Panc1 (cell line): ENCODE measurements at regions not wholly inside any gene's neighbourhood (a gene's known extent, or its start where the extent isn't known, plus 50 kb on each side); places are given as distances from the start of the nearest gene placed in this dataset.

Experiments used
- POLR2AphosphoS5 ChIP-seq: IDR thresholded peaks from 2 replicates; pipeline ENCODE4 v1.6.1; 2012; ENCODE audit warnings: mild to moderate bottlenecking, low read depth, low read length, moderate library complexity
- SIN3A ChIP-seq: IDR thresholded peaks from 2 replicates; pipeline ENCODE4 v1.6.1; 2012; ENCODE audit warnings: low read depth, mild to moderate bottlenecking, low read length, moderate library complexity, borderline replicate concordance; ENCODE audit not compliant: insufficient read depth
- TCF7L2 ChIP-seq: IDR thresholded peaks from 2 replicates; pipeline ENCODE4 v1.6.1; 2011; ENCODE audit warnings: mild to moderate bottlenecking, low read depth, low read length, inconsistent platforms
- TF ChIP-seq, protein P1 (sequence below): fragments of 450-650 bp; IDR thresholded peaks from 2 replicates; pipeline ENCODE4 v1.5.1; 2017; ENCODE audit warnings: mild to moderate bottlenecking

DNA sequence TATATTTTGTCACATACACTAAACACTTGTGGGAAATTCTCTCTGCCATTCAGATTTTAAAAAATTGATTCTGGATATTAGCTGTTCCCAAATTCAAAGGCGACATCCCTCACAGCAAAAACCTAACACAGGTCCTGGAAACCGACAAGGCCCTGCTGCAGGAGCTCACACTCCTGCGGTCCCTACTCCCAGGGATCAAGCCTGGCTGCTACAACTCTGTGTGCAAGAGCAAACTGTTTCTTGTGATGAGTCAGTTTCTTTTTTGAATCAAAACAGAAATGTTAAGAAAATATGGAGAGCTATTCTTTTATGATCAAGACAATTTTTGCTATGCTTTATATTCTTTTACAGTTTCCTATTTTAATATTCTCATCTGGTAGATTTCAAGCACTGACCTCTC is 51.0 kb upstream of the TJP1 start:
- TF ChIP-seq SIN3A = no peak
- TF ChIP-seq, protein P1, sequence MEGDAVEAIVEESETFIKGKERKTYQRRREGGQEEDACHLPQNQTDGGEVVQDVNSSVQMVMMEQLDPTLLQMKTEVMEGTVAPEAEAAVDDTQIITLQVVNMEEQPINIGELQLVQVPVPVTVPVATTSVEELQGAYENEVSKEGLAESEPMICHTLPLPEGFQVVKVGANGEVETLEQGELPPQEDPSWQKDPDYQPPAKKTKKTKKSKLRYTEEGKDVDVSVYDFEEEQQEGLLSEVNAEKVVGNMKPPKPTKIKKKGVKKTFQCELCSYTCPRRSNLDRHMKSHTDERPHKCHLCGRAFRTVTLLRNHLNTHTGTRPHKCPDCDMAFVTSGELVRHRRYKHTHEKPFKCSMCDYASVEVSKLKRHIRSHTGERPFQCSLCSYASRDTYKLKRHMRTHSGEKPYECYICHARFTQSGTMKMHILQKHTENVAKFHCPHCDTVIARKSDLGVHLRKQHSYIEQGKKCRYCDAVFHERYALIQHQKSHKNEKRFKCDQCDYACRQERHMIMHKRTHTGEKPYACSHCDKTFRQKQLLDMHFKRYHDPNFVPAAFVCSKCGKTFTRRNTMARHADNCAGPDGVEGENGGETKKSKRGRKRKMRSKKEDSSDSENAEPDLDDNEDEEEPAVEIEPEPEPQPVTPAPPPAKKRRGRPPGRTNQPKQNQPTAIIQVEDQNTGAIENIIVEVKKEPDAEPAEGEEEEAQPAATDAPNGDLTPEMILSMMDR = no peak
- no peak for TF ChIP-seq POLR2AphosphoS5
- no peak for TF ChIP-seq TCF7L2
